Upper lobe of right lung (tissue), 1 donor: ENCODE measurements at regions not wholly inside any gene's neighbourhood (a gene's known extent, or its start where the extent isn't known, plus 50 kb on each side); places are given as distances from the start of the nearest gene placed in this dataset.

ENCODE experiments used
- ATAC-seq: fragments of 200-7000 bp; cut with Tn5 transposase; one replicate; pipeline ENCODE4 v1.9.1; 2020; ENCODE audit warnings: mild to moderate bottlenecking, moderate library complexity
- DNase-seq: peaks from one replicate; pipeline ENCODE4 v3.0.0-alpha.2; 2020
- H3K27ac ChIP-seq: fragments of 200-600 bp; one replicate; pipeline ENCODE4 v1.8.0; 2022
- H3K27me3 ChIP-seq: fragments of 200-600 bp; one replicate; pipeline ENCODE4 v1.8.0; 2022; ENCODE audit warnings: mild to moderate bottlenecking
- H3K36me3 ChIP-seq: fragments of 200-600 bp; one replicate; pipeline ENCODE4 v1.8.0; 2022
- H3K4me1 ChIP-seq: fragments of 200-600 bp; one replicate; pipeline ENCODE4 v1.8.0; 2022
- H3K4me3 ChIP-seq: fragments of 200-600 bp; one replicate; pipeline ENCODE4 v1.8.0; 2022; ENCODE audit warnings: mild to moderate bottlenecking
- H3K9me3 ChIP-seq: fragments of 200-600 bp; one replicate; pipeline ENCODE4 v1.8.0; 2022
- intact Hi-C: fragments of 100-400 bp; cut with DNase I; formaldehyde crosslinking; loops from one replicate; pipeline ENCODE4 v1.11.0; 2022
- TF ChIP-seq, protein P1 (sequence below): fragments of 200-600 bp; IDR thresholded peaks from one replicate; pipeline ENCODE4 v1.8.0; 2022; ENCODE audit warnings: antibody characterized with exemption
- donor health status: DM: no; HTN: yes; CAD: no; lungs with severe emphysema.

- TF ChIP-seq, protein P1, sequence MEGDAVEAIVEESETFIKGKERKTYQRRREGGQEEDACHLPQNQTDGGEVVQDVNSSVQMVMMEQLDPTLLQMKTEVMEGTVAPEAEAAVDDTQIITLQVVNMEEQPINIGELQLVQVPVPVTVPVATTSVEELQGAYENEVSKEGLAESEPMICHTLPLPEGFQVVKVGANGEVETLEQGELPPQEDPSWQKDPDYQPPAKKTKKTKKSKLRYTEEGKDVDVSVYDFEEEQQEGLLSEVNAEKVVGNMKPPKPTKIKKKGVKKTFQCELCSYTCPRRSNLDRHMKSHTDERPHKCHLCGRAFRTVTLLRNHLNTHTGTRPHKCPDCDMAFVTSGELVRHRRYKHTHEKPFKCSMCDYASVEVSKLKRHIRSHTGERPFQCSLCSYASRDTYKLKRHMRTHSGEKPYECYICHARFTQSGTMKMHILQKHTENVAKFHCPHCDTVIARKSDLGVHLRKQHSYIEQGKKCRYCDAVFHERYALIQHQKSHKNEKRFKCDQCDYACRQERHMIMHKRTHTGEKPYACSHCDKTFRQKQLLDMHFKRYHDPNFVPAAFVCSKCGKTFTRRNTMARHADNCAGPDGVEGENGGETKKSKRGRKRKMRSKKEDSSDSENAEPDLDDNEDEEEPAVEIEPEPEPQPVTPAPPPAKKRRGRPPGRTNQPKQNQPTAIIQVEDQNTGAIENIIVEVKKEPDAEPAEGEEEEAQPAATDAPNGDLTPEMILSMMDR = no peak
- ATAC-seq (peak; percentile 43), DNase-seq (no peak)
- Histone ChIP-seq H3K27me3 (no peaks in the 10 kb centered on the region), H3K9me3 (no peaks in the 10 kb centered on the region), H3K36me3 (no peaks in the 10 kb centered on the region), H3K27ac (no peak overlapping the region), H3K4me3 (no peak overlapping the region), H3K4me1 (no peaks in the 10 kb centered on the region)
- intact Hi-C loops = no loop called here
Observed at GRCh38 chr2:39875182-39875913, 96.3 kb upstream of the THUMPD2 start.

DNA sequence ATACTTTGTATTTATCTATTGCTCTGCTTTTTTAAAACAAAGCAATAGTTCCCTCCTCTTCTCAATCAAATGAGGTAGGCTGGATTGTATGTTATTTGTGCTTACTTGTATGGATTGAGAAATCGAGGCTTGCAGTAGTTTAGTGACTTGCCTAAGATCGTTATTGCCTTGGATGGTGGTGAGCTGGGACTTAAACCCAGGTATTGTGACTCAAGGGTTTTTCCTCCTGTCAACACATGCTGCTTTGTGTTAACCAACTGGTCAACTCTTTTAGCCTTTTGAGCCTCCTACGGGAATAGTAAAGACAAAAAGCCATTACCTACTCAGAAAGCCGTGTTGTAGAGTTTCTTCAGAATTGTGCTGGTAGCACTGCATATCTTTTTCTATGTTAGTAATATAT is 95.2 kb upstream of the THUMPD2 start:
- no peaks in the 10 kb centered on the region for H3K4me1 ChIP-seq
- no peaks in the 10 kb centered on the region for H3K9me3 ChIP-seq
- no peaks in the 10 kb centered on the region for H3K36me3 ChIP-seq
- TF ChIP-seq, protein P1 = no peak
- ATAC-seq (no peak), DNase-seq (no peak)
- no peak overlapping the region for H3K27ac ChIP-seq
- intact Hi-C loops = no loop called here
- H3K27me3 ChIP-seq = no peaks in the 10 kb centered on the region
- H3K4me3 ChIP-seq = no peak overlapping the region

DNA sequence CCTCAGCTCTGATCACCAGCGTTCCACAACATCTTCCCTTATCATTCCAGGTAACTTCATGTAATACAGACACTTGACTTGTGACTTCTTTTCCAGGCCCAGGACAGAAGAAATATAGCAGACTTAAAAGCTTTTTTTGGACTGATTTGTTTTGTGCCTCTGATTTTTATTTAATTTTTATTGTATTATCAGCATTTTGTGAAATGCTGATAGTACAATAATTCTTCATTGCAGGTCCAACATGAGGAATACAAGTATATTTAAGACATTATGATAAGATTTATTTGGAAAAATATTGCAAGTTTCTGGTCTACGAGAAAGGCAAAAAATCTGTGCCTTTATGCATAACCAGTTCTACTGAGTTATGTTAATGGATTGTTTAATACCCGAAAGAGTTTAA is 94.5 kb upstream of the THUMPD2 start:
- TF ChIP-seq, protein P1 = no peak
- intact Hi-C loops = no loop called here
- ATAC-seq = no peak
- no peak for DNase-seq
- Histone ChIP-seq H3K4me3 (no peak overlapping the region), H3K9me3 (no peaks in the 10 kb centered on the region), H3K36me3 (no peaks in the 10 kb centered on the region), H3K27me3 (no peaks in the 10 kb centered on the region), H3K27ac (no peak overlapping the region), H3K4me1 (no peaks in the 10 kb centered on the region)

DNA sequence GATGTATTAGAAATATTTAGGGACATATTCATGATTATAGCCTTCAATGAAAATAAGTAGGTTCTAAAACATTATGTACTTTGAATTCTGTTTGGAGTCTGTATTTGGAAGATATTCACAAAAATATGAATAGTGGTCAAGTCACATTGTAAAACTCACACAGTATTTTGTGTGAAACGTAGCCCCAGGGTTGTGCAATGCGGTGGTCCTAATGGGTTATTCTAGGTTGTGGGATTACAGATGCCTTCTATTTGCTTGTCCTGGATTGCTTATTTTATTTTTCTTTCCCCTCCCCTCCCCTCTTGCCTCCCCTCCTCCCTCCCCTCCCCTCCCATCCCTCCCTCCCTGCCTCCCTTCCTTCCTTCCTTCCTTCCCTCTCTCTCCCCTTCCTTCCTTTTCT is 93.7 kb upstream of the THUMPD2 start:
- TF ChIP-seq, protein P1 = no peak
- DNase-seq = no peak
- no peak for ATAC-seq

GRCh38 chr2:39871291-39871761 is 92.3 kb upstream of the THUMPD2 start:
- TF ChIP-seq, protein P1 = no peak
- Histone ChIP-seq H3K4me3 (no peak overlapping the region), H3K27me3 (no peaks in the 10 kb centered on the region), H3K4me1 (no peaks in the 10 kb centered on the region), H3K27ac (no peak overlapping the region), H3K9me3 (no peaks in the 10 kb centered on the region), H3K36me3 (no peaks in the 10 kb centered on the region)
- no peak for DNase-seq
- ATAC-seq = no peak
- intact Hi-C loops = no loop called here

More for the DNA sequence above, 93.7 kb upstream of the THUMPD2 start:
- Histone ChIP-seq H3K36me3 (no peaks in the 10 kb centered on the region), H3K4me3 (no peak overlapping the region), H3K27me3 (no peaks in the 10 kb centered on the region), H3K4me1 (no peaks in the 10 kb centered on the region), H3K27ac (no peak overlapping the region), H3K9me3 (no peaks in the 10 kb centered on the region)
- intact Hi-C loops = no loop called here

DNA sequence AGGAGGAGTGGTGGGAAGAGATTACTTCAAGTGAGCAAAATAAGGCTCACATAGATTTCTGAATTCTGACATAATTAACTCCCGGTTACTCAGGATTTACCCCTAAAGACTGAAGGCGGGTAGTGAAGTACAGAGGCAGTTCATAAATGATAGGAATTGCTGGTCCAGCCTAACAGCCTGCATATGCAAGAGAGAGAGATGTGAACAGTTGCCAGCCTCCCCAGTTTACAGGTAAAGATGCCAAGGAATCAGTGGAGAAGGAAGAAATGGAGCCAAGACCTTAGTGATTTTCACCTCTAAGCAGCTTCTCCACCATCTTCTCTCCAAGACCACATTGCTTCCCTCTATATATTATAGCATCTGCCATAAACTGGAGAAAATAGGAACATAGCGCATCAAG is 91.8 kb upstream of the THUMPD2 start:
- ATAC-seq = no peak
- intact Hi-C loops = no loop called here
- Histone ChIP-seq H3K4me1 (no peaks in the 10 kb centered on the region), H3K27ac (no peak overlapping the region), H3K27me3 (no peaks in the 10 kb centered on the region), H3K4me3 (no peak overlapping the region), H3K36me3 (no peaks in the 10 kb centered on the region), H3K9me3 (no peaks in the 10 kb centered on the region)
- TF ChIP-seq, protein P1 = no peak
- no peak for DNase-seq
